ENCODE measurements at regions not wholly inside any gene's neighbourhood (a gene's known extent, or its start where the extent isn't known, plus 50 kb on each side); places are given as distances from the start of the nearest gene placed in this dataset.
"Not testable (repeated sequence)": the region's sequence is repeated elsewhere in the genome, so short reads cannot be mapped to it uniquely, and the experiment has no call there.

DNA sequence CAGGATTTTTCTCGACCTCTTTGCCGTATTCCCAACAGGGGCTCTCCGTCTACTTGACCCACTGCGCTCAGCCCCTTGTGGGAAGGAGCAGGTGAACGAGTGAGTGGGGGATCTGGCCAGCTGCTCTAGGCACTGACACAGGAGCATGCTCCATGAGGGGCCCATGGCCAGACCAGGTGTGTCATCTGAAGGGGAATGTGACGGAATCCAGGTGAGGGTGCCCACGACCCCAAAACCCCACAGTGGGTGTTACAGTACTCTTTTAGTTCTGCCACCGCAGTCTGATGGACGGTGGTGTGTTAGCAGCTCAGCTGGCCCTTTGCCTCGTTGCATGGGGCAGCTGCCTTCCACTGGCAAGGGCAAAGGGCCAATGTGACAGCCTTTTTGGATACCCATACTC lies 601.4 kb upstream of the NCAM2 start:
- no peak for DNase-seq (ENCODE audit: low read depth)

DNA sequence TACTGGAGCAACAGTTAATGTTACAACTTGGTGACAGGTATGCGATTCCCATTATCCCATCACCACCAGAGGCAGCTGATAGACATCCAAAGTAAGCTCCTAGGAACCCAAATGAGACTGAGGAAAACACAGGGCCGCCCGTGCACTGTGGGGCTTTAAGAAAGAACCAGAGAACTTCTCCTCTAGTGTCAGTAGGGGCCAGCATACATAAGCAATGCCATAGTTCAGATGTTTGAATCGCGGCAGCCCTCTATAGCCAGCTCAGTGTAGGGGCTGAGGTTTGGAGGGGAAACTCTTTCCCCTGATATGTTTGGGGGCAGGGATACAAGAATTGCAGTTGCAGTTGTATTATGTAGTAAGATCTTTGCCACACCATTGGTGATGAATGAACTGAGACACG lies 593.3 kb upstream of the NCAM2 start:
- no peak for DNase-seq (ENCODE audit: low read depth)

DNA sequence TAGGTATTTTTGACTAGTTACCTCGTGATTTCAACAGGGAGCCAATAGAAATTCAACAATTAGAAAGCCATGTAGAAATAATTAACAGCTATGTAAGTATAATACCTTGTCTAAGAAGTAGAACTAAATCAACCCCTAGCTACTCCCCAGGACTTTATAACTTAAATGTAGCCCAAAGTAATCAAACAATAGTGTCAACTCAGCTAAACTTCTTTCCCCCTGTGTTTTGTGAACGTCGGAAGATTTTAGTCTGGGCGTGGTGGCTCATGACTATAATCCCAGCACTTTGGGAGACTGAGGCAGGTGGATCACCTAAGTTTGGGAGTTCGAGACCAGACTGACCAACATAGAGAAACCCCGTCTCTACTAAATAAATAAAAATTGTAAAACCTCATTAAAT lies 579.9 kb upstream of the NCAM2 start:
- DNase-seq (ENCODE audit: low read depth), result no peak

- DNase-seq (ENCODE audit: low read depth), result no peak
Measured at GRCh38 chr21:20419772-20420171, 578.4 kb upstream of the NCAM2 start.

- DNase-seq (ENCODE audit: low read depth), result no peak
Measured at GRCh38 chr21:20424943-20425342, 573.3 kb upstream of the NCAM2 start.

DNA sequence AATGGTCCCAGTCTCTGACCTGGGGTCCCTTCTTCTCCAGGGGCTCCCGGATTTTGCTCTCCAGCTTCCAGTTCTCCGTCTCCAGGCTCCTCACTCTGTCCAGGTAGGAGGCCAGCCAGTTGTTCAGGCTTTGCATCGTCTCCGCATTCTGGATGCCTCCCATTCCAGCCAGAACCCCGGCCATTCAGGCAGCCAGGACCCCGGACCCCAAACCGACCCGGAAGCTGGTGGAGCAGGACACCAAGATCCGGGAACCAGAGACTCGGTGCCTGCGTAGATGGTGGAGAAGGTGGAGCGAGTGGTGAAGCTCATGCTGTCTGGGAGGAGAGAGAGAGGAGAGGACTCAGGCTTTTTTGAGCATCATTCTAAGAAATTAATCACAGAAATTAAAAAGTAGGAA lies 572.4 kb upstream of the NCAM2 start:
- DNase-seq (ENCODE audit: low read depth), result no peak

- no peak for DNase-seq (ENCODE audit: low read depth)
Measured at GRCh38 chr21:20440338-20440737, 557.9 kb upstream of the NCAM2 start.

- no peak for DNase-seq (ENCODE audit: low read depth)
Measured at GRCh38 chr21:20443558-20444155, 554.6 kb upstream of the NCAM2 start.

- DNase-seq (ENCODE audit: low read depth), result no peak
Measured at GRCh38 chr21:20445971-20446370, 552.2 kb upstream of the NCAM2 start.

GRCh38 chr21:20451046-20451445 lies 547.2 kb upstream of the NCAM2 start:
- no peak for DNase-seq (ENCODE audit: low read depth)

DNA sequence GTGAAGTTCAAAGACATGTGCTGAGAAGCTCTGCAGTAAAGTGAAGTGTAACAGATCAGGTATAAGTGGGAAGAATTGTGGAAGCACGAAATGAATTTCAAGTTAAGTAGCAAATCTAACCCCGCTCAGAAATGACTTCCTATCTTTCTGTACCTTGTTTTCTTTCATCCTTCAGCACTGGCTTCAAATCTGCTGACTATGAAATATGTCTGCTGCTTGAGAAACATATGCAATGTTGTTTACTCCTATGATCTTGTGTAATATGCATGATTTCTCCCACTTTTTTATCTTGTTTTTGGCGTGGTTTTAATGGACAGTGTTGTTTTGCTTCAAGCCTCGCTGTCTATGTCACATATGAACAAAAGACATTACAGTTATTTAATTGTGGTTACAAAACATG lies 545.3 kb upstream of the NCAM2 start:
- no peak for DNase-seq (ENCODE audit: low read depth)

DNA sequence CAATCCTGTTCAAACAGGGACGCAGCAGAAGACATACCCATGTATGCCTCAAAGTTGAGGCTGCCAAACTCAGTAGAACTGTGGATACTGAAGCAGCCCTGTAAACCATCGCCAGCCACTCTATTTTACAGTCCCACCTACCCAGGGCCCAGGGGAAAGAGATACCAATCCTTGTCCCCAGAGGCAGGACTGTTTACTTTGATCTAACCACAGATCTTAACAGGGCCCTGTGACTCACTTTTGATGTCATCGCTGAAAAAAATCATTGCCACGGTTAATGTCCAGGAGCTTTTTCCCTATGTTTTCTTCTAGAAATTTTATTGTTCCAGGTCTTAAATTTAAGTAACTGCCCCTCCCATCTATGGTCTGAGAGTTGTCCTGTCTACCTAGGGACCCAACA lies 538.4 kb upstream of the NCAM2 start:
- DNase-seq (ENCODE audit: low read depth), result no peak

DNA sequence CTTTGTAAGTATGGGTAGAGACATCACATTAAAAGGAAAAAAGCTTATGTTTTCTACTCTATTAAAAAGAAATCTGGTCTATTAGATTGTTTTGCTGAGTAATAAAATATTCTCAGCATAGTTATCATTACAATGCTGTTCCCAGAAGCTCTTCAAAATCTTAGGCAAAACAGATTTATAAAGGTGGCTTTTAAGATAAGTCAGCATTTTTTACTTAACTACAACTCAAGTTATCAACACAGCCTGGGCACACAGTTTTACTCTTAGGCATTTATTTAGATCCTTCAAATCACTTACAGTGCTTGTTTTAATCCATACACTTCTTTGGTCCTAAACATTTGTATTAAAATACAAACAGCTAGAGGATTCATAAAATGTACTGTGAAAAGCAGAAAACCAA lies 534.8 kb upstream of the NCAM2 start:
- no peak for DNase-seq (ENCODE audit: low read depth)

DNA sequence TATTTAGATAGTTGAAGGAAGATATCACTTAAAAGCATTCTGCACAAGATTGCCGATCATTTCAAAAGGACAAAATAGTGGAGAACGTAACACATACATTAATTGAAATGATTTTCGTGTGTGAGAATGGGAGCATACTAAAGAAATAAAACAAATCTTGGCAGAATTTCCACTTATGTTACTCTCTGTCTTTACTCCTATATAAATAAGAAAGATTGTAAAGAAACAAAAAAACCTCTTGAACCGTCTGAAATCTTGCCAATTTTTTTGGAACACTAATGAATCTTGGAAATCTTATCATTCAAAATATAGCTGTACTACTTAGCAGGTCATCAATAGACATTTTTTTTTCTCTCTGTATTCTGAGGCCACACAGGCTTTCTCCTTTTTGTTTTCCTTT lies 528.8 kb upstream of the NCAM2 start:
- DNase-seq (ENCODE audit: low read depth), result no peak

- DNase-seq (ENCODE audit: low read depth), result no peak
Measured at GRCh38 chr21:20486303-20486702, 511.9 kb upstream of the NCAM2 start.

DNA sequence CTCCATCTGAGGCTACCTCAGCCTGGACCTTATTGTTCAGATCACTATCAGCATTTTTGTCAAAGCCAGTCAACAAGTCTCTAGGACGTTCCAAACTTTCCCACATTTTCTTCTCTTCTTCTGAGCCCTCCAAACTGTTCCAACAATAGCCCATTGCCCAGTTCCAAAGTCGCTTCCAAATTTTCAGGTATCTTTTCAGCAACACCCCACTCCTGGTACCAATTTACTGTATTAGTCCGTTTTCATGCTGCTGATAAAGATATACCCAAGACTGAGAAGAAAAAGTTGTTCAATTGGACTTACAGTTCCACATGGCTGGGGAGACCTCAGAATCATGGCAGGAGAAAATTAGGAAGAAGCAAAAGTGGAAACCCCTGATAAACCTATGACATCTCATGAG lies 495.3 kb upstream of the NCAM2 start:
- not testable (repeated sequence) for DNase-seq (ENCODE audit: low read depth)

- no peak for DNase-seq (ENCODE audit: low read depth)
Measured at GRCh38 chr21:20507783-20508182, 490.4 kb upstream of the NCAM2 start.

- no peak for DNase-seq (ENCODE audit: low read depth)
Measured at GRCh38 chr21:20511216-20511880, 486.9 kb upstream of the NCAM2 start.

GRCh38 chr21:20515446-20515845 lies 482.8 kb upstream of the NCAM2 start:
- no peak for DNase-seq (ENCODE audit: low read depth)

GRCh38 chr21:20519076-20519475 lies 479.1 kb upstream of the NCAM2 start:
- no peak for DNase-seq (ENCODE audit: low read depth)

DNA sequence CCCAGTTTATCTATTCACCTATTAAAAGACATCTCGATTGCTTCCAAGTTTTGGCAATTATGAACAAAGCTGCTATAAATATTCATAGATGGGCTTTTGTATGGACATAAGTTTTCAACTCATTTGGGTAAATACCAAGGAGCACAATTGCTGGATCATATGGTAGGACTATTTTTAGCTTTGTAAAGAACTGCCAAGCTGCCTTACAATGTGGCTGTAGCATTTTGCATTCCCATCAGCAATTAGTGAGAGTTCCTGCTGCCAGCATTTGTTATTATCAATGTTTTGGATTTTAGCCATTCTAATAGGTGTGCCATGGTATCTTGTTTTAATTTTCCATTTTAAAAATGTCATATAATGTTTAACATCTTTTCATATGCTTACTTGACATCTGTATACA lies 475.6 kb upstream of the NCAM2 start:
- DNase-seq (ENCODE audit: low read depth), result no peak

DNA sequence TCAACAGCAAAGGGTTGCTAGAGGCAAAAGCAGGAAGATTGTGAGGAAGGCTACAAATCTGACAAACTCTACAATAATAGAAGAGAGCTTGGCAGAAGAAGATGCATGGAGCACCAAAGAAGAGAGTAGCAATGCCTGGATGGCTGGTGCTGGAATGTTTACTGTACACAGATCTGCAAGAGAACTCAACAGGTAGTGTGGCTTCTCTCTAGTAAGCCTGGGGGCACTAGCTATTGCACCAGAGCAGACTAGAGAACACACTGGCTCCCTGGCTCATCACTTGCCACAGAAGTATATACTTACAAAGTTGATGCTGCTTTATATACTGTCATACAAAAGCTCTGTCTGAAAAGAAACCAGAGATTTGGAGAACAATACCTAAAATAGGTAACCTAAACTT lies 475.0 kb upstream of the NCAM2 start:
- no peak for DNase-seq (ENCODE audit: low read depth)

DNA sequence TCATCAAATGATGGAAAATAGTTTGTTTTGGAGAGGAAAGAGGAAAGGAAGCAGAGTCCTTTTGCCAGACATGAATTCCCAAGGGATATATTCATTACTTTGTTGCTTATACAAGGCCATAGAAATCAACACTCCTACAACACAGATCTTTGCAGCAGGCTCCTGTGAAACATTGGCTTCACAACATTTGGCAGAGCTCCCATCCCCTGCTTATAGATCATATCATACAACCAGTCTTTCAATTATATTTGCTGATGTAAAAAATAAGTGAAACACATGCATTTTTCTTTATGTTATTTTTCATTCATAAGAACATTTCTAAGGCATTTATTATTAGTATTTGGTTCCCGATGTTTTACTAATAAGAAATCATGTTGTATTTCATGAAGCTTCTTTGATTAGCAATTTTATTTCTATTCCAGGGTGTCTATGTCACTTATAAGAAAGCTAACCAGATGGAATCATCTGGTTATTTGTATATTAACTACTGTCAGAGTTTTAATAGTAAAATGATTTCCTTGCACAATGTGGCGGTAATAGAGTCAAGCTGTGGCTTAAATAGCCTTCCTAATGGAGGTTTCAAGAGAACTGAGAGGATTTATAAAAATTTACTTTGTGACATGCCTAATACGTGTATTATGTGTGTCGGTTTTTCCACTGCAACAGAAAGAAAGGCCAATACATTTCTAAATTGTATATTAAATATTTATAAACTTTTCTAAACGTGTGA lies 470.3 kb upstream of the NCAM2 start:
- no peak for DNase-seq (ENCODE audit: low read depth)

- DNase-seq (ENCODE audit: low read depth), result no peak
Measured at GRCh38 chr21:20537130-20537529, 461.1 kb upstream of the NCAM2 start.
